ENCODE measurements at regions not wholly inside any gene's neighbourhood (a gene's known extent, or its start where the extent isn't known, plus 50 kb on each side); places are given as distances from the start of the nearest gene placed in this dataset.

- no peak for DNase-seq (ENCODE audit: low spot score)
These were observed 59.7 kb upstream of the SPOPL start for GRCh38 chr2:138441916-138442315.

DNA sequence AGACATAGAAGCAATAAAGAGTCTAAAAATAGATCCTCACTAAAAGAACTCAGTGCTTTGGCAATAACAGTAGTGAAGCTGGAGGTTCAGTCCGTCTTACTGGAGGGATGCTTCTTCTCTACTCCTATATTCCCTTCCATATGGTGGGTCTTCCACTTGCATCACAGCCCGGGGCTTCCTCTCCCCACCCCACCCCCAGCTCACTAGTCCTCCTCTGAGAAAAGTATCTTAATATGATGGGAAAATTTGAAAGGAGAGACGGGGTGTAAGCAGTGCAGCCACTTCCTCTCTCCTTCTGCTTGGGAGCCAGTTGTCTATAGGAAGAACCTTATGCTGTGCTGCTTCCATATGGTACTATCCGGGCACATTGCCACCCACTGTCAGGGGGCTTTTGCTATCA lies 57.2 kb upstream of the SPOPL start:
- no peak for DNase-seq (ENCODE audit: low spot score)

DNA sequence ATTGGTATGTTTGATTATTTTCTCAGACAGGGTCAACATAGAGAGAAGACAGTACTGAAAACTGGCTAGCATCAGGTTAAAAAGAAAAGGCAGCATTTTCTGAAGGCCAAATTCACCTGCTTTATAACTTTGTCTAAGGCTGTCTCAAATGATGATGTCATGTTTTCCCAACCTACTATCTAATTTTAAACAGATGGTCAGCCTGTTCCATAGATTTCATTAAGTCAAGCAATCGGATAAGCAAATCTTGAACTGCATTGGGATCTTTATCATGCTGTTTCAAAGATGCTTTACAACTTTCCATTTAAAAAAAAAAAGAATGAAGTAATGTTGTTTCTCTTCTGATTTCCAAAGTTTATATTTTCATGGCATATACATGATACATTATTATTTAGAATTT lies 56.3 kb upstream of the SPOPL start:
- DNase-seq (ENCODE audit: low spot score) = no peak

DNA sequence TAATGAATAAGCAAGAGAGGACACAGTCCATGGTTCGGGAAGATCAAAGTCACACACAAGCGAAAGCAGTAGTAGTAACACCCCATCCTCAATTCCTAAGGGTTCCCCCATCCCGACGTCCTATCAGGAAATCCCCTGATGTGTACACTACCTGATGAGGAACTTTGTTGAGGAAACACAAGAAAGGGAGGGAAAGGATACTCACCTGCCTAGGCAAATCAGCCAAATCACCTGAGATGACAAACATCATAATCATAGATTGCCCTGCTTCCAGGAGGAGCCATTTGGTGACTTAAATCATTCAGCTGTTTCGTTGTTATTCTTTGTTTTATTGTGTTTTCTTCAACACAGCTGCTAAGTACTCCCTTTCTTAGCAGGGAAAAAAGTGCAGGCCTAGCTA lies 55.5 kb upstream of the SPOPL start:
- no peak for DNase-seq (ENCODE audit: low spot score)

DNA sequence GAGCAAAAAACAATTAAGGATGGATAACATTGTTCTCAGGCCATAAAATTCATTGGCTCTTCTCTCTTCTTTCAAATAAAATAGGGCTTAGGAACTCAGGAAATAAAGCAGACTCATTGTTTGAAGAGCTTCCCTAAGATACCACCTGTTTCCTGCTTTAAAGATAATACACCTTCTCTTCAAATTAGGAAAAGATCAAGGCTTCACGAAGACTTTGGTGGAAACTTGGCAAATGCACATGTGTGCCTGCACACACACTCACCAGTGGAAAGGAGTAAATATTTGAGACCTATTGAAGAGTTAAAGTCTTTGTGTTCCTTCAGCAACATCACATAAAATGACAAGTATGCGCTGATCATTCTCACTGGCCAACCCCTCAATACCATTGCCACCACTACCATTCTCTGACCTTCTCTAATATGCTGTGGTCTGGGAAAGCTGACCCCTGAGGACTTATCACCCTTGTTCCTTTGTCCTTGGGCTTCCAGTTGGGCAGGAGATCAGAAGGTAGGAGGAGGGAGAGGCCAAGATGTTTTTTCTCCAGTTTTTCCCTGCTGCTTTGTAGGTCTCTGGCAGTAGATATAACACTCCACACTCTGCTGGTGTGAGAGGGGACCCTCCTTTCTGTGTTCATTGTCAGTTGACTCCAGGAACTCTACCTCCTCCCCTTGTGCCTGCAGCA lies 53.5 kb upstream of the SPOPL start:
- DNase-seq (ENCODE audit: low spot score) = no peak

Data from AG20443 (cell line).